A673 (cell line): ENCODE measurements at regions not wholly inside any gene's neighbourhood (a gene's known extent, or its start where the extent isn't known, plus 50 kb on each side); places are given as distances from the start of the nearest gene placed in this dataset.

Experiments used
- CTCF ChIP-seq: fragments of 300-800, 200-600 bp; sonication (generic); conservative IDR thresholded peaks from 2 replicates; pipeline ENCODE4 v1.5.1; 2017; ENCODE audit warnings: low read depth, mild to moderate bottlenecking, antibody characterized with exemption, low read length, moderate library complexity, mixed read lengths
- EZH2 ChIP-seq: fragments of 200-600 bp; sonication (generic); IDR thresholded peaks from 2 replicates; pipeline ENCODE4 v1.6.1; 2017; ENCODE audit warnings: borderline replicate concordance, low read depth, mild to moderate bottlenecking, mixed read lengths, antibody characterized with exemption, low read length; ENCODE audit not compliant: poor library complexity, severe bottlenecking

DNA sequence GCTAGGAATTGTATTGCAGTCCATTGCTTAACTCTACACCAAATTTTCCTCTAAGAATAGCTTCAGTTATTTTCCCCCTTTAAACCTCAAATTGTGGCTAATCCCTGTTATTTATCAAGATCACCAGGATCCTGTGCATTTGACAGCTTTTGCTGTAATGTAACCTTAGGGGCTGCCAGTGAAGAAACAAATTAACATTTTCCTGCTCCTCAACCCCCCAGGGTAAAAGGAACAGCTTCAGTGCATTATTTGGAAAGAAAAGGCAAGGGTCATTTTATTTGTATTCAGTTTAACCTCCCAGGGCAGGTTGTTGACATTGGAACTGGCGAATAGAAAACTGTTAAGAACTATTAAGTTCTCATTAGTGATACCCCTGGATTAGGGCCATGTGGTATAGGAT lies 57.0 kb downstream of the PCDH20 start:
- TF ChIP-seq CTCF (no peak), EZH2 (no peak)
